ENCODE measurements at regions not wholly inside any gene's neighbourhood (a gene's known extent, or its start where the extent isn't known, plus 50 kb on each side); places are given as distances from the start of the nearest gene placed in this dataset.

DNA sequence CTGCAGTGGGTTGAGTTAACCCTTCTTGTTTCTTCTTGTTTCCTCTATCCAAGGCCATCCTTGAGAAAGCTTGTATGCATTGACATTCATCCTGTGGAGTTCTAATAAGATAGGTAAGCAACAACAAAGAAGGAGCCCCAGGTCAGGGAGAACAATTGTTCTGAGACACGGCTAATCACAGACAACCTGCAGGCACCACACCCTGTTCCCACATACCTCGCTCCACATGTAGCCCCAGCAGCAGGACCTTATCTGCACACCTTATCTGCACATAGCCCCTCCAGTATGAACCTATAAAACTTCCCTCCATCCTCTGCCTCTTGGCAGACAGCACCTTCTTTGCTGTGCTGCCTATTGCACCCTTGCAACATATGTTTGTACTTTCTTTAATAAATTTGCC is 129.1 kb downstream of the MSL3 start:
- no peak overlapping the region for H4K5ac ChIP-seq (ENCODE audit: low read depth, low read length)
- no peaks in the 10 kb centered on the region for H4K20me1 ChIP-seq (ENCODE audit: insufficient read depth, low read length)
- H2BK20ac ChIP-seq (ENCODE audit: low read depth, low read length) = no peak overlapping the region
- no peaks in the 10 kb centered on the region for H3K9me1 ChIP-seq (ENCODE audit: insufficient read depth, low read length)
- TF ChIP-seq ELK1 (IDR thresholded peaks at IDR 0.05; ENCODE audit: borderline replicate concordance, low read depth, low read length) = no peak
- TF ChIP-seq SMC3 (IDR thresholded peaks at IDR 0.05; ENCODE audit: low read depth, low read length) = no peak
- TF ChIP-seq MAZ (IDR thresholded peaks at IDR 0.05; ENCODE audit: borderline replicate concordance, low read depth, low read length) = no peak
- TF ChIP-seq BHLHE40 (IDR thresholded peaks at IDR 0.05; ENCODE audit: low read depth, low read length) = no peak
- no peak for TF ChIP-seq CEBPB (IDR thresholded peaks at IDR 0.05; ENCODE audit: low read depth, low read length)
- TF ChIP-seq RFX5 (IDR thresholded peaks at IDR 0.05; ENCODE audit: low read depth, low read length) = no peak
- H2AK9ac ChIP-seq (replicated peaks; ENCODE audit: low read depth, low read length, poor library complexity) = no peak overlapping the region
- H3K56ac ChIP-seq (ENCODE audit: extremely low read depth, insufficient read depth, low read length) = no peak overlapping the region
- H4K8ac ChIP-seq (ENCODE audit: low read depth in 2 of 2, low read length in 2 of 2) = no peak overlapping the region
- H3K36me3 ChIP-seq (ENCODE audit: control insufficient read depth, insufficient read depth, low read length) = no peaks in the 10 kb centered on the region
- no peak overlapping the region for H3K4me2 ChIP-seq (ENCODE audit: low read depth, low read length)
- H3K4me3 ChIP-seq (ENCODE audit: insufficient read depth, low read depth, low read length) = no peak overlapping the region
- H3K4ac ChIP-seq (ENCODE audit: low read depth, low read length) = no peak overlapping the region
- no peak overlapping the region for H4K91ac ChIP-seq (ENCODE audit: insufficient read depth, low read depth, low read length)
- H3K23ac ChIP-seq (ENCODE audit: low read depth, low read length) = no peak overlapping the region
- intact Hi-C loops (cut with micrococcal nuclease) = no loop called here
- H2AK5ac ChIP-seq (ENCODE audit: low read depth, low read length) = no peak overlapping the region
- H2BK120ac ChIP-seq (ENCODE audit: low read depth, low read length) = no peak overlapping the region
- dilution Hi-C loops (cut with HindIII; ENCODE audit: low sequenced_read_pairs, unreplicated experiment) = no loop called here
- WGBS, 2 experiments (ENCODE audit: extremely low coverage in 2 of 2, insufficient read length in 1 of 2) = no CpG with 5 or more reads among the region's 2 CpGs
- no peaks in the 10 kb centered on the region for H3K9me3 ChIP-seq (ENCODE audit: control insufficient read depth, insufficient read depth, low read length)
- no peak overlapping the region for H2AFZ ChIP-seq (replicated peaks; ENCODE audit: low read length, poor library complexity)
- ChIA-PET CTCF (no interaction called here), POLR2A (ENCODE audit: unreplicated experiment) (no interaction called here)
- no peaks in the 10 kb centered on the region for H3K27me3 ChIP-seq (ENCODE audit: control insufficient read depth, insufficient read depth, low read length)
- DNase-seq (no peak), ATAC-seq (ENCODE audit: low read depth) (no peak)
- H3K4me1 ChIP-seq (ENCODE audit: control insufficient read depth, insufficient read depth, low read length) = no peaks in the 10 kb centered on the region
- H3K14ac ChIP-seq (replicated peaks; ENCODE audit: low read depth, low read length) = no peak overlapping the region
- no peak overlapping the region for H2BK5ac ChIP-seq (ENCODE audit: low read depth, low read length, poor library complexity, severe bottlenecking)
- H2BK15ac ChIP-seq (ENCODE audit: low read depth, low read length) = no peak overlapping the region
- H3K27ac ChIP-seq (ENCODE audit: insufficient read depth, low read length) = no peak overlapping the region
- no TSS peak for BruUV-seq (replicated peaks)
- no peaks in the 10 kb centered on the region for H3K79me1 ChIP-seq (ENCODE audit: low read depth in 1 of 2, low read length in 2 of 2)
- H3K9ac ChIP-seq (ENCODE audit: low read depth, low read length) = no peak overlapping the region
- H3K18ac ChIP-seq (ENCODE audit: low read depth, low read length) = no peak overlapping the region
- in situ Hi-C loops (cut with MboI; ENCODE audit: low sequenced_read_pairs) = no loop called here

All from IMR-90 (cell line).